GM12872 (cell line): ENCODE measurements at regions not wholly inside any gene's neighbourhood (a gene's known extent, or its start where the extent isn't known, plus 50 kb on each side); places are given as distances from the start of the nearest gene placed in this dataset.

Source experiments
- CTCF ChIP-seq: IDR thresholded peaks from 3 replicates; pipeline ENCODE4 v1.5.1; 2011; ENCODE audit warnings: low read depth, mild to moderate bottlenecking, low read length, moderate library complexity; ENCODE audit not compliant: insufficient read depth

- TF ChIP-seq CTCF, result no peak
Observed at GRCh38 chr2:103208916-103209315, 447.1 kb downstream of the TMEM182 start.

DNA sequence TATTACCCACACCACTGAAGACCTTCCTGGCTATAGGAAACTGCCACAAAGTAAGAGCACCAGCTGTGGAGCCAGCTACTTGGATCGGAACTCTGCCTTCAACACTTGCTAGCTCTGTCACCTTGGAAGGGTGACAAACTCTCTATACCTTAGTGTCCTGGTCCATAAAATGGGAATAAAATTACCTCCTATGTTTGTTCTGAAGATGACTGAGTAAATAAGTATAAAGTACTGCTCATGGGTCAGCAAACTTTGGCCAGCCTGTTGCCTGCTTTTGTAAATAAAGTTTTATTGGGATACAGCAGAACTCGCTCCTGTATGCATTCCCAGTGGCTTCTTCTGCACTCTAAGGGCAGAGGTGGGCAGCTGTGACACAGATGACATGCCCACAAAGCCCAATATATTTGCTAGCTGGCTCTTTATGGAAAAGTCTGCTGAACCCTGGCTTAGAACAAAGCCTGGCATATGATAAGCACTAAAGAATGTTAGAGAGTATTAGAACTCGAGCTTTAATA, 451.3 kb downstream of the TMEM182 start:
- TF ChIP-seq CTCF, result no peak

- no peak for TF ChIP-seq CTCF
Observed at GRCh38 chr2:103218516-103218915, 456.7 kb downstream of the TMEM182 start.

DNA sequence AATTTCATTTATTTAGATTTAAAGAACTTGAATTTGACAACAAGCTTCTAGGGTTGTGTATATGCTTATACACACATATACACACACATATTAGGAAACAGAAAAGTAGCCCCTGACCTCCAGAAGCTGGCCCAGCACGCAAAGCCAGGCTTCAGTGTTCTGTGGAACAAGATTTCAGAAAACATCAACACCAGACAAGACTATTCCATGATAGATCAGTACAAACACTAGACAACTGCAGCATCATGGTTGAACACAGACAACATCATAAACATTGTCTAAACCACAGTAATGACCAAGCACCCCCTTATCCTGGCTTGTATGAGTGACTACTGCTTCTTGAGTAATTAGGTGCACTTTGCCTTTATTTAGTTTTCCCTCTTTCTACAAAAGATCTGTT, 457.6 kb downstream of the TMEM182 start:
- no peak for TF ChIP-seq CTCF

DNA sequence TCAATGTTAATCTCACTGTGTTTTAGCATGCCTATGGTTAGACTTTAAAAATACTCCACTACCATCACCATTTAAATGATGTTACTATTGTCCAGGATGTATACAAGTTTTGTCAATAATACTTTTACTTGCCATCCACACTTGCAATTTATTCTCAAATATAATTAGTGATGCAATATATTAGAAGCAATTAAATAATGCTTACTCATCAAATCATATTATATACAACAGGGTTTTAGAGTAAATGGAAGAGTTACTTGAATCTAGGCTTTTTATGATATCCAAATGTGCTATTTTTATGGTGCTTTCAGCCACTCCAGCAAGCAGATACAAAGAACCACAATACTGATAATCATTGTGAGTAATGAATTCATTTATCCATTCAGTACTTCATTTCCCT, 461.1 kb downstream of the TMEM182 start:
- no peak for TF ChIP-seq CTCF

DNA sequence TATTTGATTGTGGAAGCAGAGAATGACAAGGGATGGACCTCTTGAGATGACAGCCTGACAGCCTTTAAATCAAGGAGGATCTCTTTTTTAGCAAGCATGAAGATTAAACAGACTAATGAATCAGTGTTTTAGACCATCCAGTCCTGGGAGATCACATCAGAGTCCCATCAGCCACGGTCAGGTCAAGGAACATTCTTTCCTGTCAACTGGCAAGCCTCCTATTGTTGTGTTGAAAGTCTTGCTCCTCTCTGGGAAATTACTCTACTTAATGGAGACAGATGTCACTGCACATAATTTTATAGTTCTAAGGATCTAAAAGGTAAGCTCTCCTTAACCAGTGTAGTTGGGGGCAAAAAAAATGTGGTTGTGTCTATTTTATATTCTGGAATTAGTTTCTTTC, 469.0 kb downstream of the TMEM182 start:
- TF ChIP-seq CTCF, result no peak

DNA sequence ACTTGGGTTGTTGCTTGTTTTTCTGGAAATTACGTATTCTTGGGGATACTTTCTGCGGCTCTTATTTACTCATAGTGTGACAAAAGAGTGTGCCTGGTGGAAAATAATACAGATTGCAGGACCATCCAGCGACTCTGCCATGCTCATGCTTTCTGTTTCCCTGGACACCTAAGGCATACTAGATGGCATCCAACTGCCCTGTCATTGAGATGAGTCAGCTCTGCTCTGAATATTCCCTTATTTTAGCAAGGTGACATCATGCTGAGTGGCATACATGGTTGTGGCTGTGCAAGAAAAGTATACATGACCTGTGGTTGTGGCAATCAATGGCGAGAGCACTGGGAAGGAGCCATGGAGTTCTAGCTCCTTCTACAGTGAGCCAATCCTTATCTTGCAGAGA, 471.0 kb downstream of the TMEM182 start:
- no peak for TF ChIP-seq CTCF

DNA sequence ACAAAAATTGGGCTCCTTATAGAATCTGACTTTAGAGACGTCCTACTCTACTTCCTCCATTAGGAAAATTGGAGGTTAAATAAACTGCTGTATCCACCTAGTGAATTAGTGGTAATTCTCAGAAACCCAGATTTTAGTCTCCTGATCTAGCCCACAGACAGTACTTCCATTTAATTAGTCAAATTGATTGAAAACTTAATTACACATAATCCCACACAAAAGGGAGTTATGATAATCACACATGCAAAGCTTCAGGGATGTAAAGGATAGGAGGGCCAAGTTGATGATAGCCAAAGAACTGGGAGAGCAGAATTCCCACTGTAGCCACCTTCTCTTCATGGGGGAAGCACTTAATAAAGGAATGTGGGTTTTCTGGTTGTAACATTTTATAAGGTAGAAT, 471.9 kb downstream of the TMEM182 start:
- TF ChIP-seq CTCF, result no peak
